ENCODE measurements at regions not wholly inside any gene's neighbourhood (a gene's known extent, or its start where the extent isn't known, plus 50 kb on each side); places are given as distances from the start of the nearest gene placed in this dataset.

DNA sequence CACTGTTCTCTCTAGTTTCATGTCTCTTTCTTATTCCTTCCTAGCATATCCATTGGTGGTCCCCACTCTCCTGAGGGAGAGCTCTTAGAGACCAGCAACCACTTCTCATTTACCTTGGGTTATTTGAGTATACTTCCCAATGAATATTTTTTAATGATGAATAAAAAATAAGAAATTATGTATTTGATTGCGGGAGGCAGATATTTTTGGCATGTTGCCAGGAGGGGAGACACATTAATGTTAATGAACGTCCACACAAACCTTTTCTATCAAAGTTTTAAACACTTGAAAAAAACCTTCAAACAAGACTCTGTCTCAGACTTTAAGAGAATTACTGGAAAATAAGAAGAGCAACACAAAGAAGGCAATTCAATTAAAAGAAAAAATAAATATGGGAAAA, 260.6 kb upstream of the MAGI2 start:
- TF ChIP-seq, protein P1, sequence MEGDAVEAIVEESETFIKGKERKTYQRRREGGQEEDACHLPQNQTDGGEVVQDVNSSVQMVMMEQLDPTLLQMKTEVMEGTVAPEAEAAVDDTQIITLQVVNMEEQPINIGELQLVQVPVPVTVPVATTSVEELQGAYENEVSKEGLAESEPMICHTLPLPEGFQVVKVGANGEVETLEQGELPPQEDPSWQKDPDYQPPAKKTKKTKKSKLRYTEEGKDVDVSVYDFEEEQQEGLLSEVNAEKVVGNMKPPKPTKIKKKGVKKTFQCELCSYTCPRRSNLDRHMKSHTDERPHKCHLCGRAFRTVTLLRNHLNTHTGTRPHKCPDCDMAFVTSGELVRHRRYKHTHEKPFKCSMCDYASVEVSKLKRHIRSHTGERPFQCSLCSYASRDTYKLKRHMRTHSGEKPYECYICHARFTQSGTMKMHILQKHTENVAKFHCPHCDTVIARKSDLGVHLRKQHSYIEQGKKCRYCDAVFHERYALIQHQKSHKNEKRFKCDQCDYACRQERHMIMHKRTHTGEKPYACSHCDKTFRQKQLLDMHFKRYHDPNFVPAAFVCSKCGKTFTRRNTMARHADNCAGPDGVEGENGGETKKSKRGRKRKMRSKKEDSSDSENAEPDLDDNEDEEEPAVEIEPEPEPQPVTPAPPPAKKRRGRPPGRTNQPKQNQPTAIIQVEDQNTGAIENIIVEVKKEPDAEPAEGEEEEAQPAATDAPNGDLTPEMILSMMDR (IDR thresholded peaks at IDR 0.05), result no peak
- no peak for TF ChIP-seq EZH2phosphoT487 (IDR thresholded peaks at IDR 0.05)
- no peak for TF ChIP-seq EZH2 (IDR thresholded peaks at IDR 0.05)

Measured in neural progenitor cell (in vitro differentiated cells).